ENCODE measurements at regions not wholly inside any gene's neighbourhood (a gene's known extent, or its start where the extent isn't known, plus 50 kb on each side); places are given as distances from the start of the nearest gene placed in this dataset.

GRCh38 chr3:188058569-188059184 is 95.3 kb upstream of the LPP start:
- no peak for TF ChIP-seq ETV6 (CRISPR knock-in tag; IDR thresholded peaks at IDR 0.05)
- no peak for TF ChIP-seq CTCF (IDR thresholded peaks at IDR 0.05)
- TF ChIP-seq PREB (CRISPR knock-in tag; IDR thresholded peaks at IDR 0.05; ENCODE audit: borderline replicate concordance): no peak
- no peak for TF ChIP-seq ATF2 (CRISPR knock-in tag; IDR thresholded peaks at IDR 0.05; ENCODE audit: borderline replicate concordance, low read depth)
- no peak for TF ChIP-seq CREB1 (CRISPR knock-in tag; IDR thresholded peaks at IDR 0.05)

Data from WTC11 (cell line).